Epithelial cell of prostate (primary cell): ENCODE measurements at regions not wholly inside any gene's neighbourhood (a gene's known extent, or its start where the extent isn't known, plus 50 kb on each side); places are given as distances from the start of the nearest gene placed in this dataset.

ENCODE experiments used
- DNase-seq: peaks from one replicate; pipeline ENCODE4 v3.0.0-alpha.2; 2011; ENCODE audit warnings: low read depth, low spot score
- H3K27ac ChIP-seq: fragments of 450-650 bp; 2 replicates; pipeline ENCODE4 v1.5.1; 2017; ENCODE audit warnings: mild to moderate bottlenecking

DNA sequence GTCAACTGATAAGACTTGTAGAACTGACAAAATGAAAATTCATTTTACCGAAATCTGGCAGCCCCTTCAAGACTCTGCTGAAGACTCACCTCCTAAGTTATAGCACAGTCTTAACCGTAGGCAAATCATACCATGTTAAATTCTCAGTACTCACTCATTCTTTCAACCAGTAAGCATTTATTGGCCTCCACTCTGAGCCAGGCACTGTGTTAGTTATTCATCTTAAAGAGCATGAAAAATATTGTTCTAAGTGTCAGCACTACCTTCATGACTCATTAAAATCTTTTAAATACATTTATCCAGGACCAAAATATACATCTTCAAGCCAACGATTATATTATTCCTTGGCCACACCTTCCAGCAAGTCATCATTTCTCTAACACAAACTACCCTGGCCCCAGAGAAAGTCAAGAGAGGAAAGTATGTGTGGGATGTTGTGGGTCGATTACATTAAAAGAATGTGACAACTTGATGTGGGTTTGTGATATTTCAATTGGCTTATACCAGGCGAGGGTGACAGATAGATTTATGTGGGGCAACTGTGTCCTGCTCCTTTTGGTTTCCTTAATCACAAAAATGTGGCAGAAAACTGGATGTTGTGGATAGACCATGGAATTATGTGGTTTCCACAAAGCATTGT is 55.0 kb downstream of the TMEM30B start:
- no peak overlapping the region for H3K27ac ChIP-seq
- no peak for DNase-seq

DNA sequence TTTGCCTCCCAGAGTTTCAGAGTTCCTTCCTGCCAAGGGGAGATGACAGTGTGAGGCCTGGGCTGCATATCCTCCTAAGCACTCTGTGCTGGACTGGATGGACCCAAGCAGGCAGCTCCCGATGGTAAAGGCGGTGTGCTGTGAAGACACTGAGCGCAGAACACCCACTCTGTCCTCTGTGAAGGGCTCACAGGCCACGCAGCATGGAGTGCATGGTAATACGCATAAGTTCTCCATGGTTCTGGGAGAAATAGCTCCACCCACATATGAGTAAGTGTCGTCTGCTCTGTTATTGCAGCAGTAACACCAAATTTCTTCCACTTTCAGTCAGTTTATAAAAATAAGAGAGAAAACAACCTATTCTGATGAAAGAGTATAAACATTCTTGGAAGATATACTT is 55.8 kb downstream of the TMEM30B start:
- no peak for DNase-seq
- no peak overlapping the region for H3K27ac ChIP-seq

DNA sequence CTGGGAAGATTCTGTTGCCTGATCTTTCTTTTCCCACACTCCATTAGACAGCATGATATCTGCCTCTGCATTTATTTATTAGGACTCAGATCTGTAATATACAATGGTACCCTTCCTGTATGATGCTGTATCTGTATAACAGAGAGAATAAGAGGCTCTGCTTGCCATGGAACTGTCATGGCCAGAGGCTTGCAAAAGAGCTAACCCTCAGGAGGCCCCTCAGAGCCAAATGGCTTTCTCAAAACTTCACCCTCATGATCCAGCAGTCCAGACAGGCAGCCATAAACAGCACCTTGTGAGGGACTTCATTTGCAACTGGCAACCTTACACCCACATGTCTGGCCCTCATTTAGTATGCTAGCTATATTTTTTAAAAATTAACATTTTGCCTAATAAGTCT is 57.6 kb downstream of the TMEM30B start:
- no peak overlapping the region for H3K27ac ChIP-seq
- DNase-seq = no peak

DNA sequence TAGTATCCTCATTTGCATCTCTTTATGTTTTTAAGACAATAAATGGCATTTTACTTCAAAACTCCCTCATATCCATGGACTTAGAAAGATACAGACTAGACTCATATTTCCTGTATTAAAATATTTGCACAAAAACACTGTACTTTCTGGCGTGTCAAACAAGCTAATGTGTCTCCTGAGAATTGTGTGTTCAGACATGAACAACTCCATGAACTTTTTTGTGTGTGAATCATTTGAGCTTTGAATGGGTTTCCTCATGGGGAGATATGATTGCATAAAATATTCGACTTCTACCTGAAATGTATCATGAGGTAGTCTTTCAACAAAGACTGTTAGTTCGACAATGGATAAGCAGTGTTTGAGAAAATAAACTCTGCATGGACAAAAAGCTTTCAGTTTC is 58.8 kb downstream of the TMEM30B start:
- DNase-seq = peak; percentile 26
- H3K27ac ChIP-seq = no peak overlapping the region

DNA sequence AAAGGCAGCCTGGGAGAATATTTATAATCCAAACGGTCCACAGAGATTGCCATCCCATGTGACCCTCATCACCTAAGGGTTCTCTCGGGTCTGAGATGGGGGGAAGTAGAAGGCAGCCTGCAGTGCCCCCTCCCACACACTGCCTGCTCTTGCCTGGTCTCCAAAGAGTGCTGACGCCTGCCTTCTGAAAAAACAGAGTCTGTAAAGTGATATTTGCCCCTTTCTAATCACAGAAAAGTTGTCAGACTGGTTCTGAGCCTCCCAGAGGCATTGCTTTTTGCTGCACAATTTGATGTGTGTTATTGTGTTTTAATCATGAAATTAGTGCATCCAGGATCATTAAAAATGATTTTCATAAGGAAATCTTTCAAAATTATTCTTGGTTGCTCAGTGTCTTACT is 59.2 kb downstream of the TMEM30B start:
- H3K27ac ChIP-seq = no peak overlapping the region
- DNase-seq = no peak

DNA sequence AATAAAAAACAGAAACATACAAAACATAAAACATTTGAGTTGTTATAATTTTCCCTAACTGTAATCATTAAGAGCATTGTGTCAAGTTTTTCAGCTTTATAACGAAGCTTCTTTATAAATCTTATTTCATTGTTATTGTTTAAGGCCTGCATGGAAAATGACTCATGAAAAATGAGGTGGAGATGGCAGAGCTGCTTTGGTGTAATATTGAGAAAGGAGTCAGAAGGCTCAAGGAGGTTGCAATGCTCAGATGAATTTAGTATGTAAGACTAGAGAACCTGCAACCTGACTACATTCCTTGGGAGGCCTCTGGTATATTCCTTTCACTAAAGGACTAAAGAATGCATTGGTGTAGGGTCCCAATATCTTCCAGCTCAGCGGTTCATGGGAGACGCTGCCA is 61.5 kb downstream of the TMEM30B start:
- peak overlapping the region; percentile 31 for H3K27ac ChIP-seq
- no peak for DNase-seq

DNA sequence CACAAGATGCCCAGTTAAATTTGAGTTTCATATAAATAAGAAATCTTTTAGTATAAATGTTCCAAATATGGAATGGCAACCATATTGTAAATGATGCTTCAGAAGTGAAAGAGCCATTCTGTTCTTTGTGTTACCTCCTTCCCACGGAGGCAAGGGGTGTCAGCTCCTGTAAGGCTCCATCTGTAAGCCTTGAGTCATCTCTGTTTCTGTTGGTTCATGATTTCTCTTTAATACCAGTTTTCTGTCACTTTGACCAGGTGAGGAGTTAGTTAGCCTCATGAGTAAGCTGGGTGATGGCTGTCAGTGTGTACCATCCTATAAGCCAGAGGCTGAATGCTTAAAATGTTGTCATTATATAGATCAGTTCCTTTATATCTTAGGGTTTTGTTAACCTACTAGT is 61.9 kb downstream of the TMEM30B start:
- DNase-seq = peak; percentile 10
- H3K27ac ChIP-seq = peak overlapping the region; percentile 31

DNA sequence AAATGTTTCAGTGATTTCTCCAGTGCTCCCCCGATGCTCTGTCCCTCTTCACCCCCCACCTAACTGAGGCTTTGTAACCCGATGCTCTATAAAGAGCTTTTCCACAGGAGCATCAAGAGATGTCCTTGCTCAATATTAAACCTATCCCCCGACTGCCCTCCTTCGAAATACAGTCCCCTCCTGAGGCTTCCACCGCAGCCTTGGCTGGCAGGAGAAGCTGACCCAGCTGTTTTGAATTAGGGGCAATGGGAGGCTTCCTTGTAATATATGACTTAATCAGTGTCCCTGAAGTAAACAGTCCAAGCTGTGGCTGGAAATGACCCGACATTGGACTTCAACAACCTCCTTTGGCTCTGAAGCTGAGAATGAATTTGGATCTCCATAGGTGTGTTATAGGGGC is 62.4 kb downstream of the TMEM30B start:
- no peak for DNase-seq
- H3K27ac ChIP-seq = peak overlapping the region; percentile 31

DNA sequence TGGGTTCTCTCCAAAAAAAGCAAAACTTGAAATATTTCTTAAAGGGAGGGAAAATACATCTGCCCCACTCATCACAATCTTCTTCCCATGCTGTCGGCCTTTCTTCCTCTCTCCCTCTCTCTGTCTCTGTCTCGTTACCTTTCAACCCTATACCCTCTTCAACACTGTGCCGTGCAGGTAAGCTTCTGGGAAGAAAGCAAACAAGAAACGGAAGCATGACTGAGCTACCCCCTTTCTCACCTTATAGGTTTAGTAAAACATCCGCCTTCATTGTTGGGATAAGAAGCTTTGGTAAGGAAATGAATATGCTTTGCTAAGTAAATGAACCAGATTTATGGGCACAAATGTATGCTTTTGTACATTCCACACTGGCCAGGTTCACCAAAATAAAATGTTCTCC is 63.0 kb downstream of the TMEM30B start:
- H3K27ac ChIP-seq = peak overlapping the region; percentile 31
- DNase-seq = no peak

DNA sequence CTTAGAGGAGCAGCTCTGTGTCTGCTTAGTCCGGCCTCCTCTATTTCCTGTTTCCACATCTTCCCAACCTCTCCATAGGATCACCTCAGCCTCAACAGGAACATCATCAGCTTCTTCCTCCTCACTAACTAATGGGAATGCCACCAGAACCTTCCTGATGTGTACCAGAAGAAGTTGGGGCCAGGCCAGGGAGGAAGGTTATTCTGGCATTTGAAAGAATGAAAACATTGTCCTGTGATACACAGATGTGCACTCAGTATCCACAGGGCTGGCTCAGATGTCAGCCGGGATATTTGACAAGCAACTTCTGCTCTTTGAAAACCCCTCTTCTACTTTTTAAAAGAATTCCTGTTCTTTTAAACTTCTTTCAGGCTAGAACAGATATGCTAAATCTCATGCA is 63.6 kb downstream of the TMEM30B start:
- DNase-seq = no peak
- no peak overlapping the region for H3K27ac ChIP-seq

DNA sequence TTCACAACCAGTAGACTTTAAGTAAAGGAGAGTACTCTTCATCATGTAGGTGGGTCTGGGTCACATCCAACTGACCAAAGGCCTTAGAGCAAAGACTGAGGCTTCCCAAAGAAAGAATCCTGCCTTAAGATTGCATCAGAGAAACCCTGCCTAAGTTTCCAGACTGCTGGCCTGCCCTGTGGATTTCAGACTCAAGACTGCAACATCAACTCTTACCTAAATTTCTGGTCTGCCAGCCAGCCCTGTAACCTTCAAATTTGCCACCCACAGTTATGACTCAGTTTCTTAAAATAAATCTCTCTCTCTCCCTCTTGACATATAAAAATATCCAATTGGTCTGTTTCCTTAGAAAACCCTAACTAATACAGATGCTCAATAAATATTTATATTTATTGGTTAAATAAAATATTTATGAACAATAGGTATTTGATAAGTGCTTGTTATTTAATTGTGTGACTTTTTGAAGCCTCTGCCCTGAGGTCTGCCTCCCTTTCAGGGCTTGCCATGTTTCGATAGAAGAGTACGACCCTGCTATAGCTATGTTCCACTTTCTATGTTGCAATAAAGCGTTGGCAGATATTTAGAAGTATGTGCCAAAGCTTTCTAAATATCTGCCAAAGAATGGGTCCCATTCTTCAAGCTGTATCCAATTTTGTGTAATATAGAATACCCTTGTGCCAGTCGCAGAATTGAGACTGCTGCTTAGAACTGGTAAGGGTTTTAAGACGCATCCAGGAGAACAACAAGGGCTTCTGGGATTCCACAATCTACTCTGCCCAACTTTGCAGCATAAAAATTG is 65.7 kb downstream of the TMEM30B start:
- no peak for DNase-seq

DNA sequence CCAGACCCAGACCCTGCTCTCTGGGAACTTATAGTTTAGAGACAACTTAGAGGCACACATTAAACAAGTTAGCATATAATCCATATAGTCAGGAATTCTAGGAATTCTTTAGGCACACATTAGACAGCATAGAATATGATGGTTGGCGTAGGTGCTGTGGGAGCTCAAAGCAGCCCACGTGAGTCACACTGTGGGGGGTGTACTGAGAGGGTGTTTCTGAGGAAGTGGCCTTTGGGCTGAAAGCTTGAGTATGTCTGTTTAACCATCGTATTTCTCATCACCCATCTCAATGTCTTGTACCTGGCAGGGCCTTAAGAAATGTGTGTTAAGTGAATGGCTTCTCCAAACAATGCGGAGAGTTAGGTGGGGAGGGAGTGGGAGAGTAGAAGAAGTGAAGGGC is 67.2 kb downstream of the TMEM30B start:
- no peak for DNase-seq
- H3K27ac ChIP-seq = no peak overlapping the region

More for the DNA sequence above, 65.7 kb downstream of the TMEM30B start:
- H3K27ac ChIP-seq = no peak overlapping the region

DNA sequence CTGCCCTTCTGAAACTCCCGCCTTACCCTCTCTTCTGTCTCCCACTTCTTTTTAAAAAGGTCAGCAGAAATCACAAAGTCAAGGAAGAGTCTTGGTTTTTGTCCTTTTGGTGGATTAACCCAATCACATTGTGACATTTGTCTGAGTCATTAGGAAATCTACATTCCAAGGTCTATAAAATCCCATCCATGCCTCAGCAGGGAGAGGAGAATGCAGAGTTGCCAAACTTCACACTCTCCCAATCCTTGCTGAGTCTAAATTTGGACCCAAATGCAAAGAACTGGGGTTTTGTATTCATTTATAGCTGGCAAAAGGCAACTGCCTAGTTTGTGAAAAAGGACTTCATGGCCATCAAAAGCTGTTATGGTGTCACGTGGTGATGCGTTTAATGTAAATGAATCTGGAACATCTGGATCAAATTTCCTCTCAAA is 67.9 kb downstream of the TMEM30B start:
- H3K27ac ChIP-seq = no peak overlapping the region
- no peak for DNase-seq

DNA sequence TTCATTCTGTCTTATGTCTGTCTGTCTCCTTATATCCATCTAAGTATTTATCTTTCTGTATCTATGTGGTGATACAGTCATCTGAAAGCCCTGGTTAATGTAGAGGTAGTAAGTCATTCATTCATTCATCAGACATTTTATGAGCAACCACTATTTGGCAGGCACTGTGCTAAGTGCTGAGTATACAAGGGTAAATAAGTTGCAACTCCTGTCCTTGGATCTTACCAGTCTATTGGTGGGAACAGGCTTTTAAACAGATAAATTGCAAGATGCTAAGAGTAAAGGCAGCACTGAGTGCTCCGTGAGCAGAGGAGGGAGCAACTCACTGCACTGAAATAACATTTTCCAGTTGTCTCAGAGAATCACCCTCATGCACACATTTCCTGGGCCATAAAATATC is 68.6 kb downstream of the TMEM30B start:
- H3K27ac ChIP-seq = no peak overlapping the region

DNA sequence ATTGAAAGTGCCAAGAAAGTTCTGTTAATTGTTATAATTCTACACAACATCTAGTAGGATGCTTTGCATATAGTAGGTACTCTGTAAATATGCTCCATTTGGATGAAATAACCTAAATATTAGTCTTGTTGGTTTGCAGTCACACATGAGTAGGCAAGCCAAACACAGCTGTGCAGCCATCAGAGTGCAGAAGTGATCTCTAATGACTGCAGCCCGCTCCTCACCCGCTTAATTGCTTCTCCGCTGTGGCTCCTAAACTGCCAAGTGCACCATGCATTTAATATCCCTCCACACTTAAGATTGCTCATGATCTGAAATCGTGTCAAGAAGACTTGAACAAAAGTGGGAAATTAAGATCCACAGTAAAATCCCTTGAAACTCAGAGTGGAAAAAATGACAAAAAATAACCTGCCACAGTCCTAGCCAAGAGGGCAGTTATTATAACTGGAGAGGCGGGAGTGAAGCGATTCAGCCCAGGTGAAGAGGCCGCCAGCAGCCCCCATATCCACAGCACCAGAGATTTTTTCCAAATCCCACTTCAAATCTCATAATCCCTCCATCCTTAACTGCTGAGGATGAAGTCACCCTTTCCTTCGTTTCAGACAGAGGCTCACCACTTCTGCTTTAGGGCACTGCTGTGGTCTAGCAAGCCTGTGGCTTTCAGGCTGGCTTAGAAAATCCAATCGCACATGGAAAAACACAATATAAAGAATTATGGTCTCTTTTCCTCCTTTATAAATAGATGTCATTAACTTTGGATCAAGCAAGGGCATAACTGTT is 69.5 kb downstream of the TMEM30B start:
- no peak overlapping the region for H3K27ac ChIP-seq
- DNase-seq = no peak

More for the DNA sequence above, 68.6 kb downstream of the TMEM30B start:
- no peak for DNase-seq

DNA sequence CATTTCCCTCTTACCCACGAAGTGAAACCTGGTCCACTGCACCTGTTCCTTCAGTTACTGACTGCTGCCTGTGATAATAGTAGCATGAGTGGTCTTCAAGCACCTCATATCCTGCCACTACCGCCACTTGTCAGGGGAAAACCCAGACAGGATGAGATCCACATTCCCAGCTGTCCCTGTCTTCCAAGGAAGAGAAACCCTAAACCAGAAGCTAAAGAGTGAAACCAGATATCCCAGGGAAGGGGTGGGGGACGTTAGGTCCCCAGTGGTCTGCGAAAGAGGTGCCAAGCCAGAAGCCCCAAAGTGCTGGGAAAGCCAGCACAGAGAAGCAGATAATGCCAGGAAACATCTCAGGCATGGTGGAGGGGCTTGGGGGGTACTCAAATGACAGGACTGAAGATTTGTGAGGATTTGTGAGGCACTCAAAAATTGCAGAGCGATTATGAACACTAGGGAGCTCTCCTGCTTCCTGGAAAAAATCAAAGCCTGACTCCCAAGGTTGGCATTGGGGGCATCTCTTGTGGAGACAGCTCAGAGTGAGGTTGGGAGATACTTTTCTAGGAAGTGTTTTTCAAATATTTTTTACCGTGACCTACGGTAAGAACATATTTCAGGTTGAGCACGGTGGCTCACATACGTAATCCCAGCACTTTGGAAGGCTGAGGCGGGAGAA is 77.9 kb downstream of the TMEM30B start:
- no peak for DNase-seq
- H3K27ac ChIP-seq = no peak overlapping the region

DNA sequence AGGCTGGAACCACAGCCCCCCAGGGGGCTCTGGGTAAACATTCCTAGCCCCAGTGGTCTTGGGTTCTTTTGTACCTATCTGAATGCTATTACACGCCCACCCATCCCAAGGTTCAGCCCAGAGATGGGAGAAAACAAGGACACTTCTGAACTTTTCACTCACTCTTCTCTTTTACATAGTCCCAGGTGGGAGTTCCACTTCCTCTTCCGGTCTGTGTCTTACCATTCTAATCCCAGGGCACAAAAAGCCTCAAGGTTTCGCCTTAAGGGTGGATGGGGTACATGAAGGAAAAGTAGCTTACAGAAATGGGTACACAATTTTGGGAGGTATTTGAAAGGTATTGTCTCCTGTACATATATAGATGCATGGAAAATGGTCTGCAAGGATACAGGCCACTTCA is 79.0 kb downstream of the TMEM30B start:
- no peak overlapping the region for H3K27ac ChIP-seq
- DNase-seq = no peak

DNA sequence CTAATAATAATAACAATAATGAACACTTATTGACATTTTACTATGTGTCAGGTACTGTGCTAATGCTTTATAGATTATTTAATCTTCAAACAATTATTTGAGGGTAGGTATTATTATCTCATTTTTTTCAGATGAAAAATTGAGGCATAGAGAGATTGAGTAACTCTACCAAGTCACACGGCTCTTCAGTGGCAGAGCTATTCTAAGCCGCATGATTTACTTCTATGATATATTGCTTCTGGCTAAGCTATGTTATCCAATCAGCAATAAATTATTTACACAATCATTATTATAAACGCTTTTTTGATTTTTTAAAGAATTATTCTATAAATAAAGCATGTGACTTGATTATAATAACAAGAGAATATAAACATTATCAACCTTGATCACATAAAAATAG is 80.0 kb downstream of the TMEM30B start:
- no peak overlapping the region for H3K27ac ChIP-seq
- no peak for DNase-seq

DNA sequence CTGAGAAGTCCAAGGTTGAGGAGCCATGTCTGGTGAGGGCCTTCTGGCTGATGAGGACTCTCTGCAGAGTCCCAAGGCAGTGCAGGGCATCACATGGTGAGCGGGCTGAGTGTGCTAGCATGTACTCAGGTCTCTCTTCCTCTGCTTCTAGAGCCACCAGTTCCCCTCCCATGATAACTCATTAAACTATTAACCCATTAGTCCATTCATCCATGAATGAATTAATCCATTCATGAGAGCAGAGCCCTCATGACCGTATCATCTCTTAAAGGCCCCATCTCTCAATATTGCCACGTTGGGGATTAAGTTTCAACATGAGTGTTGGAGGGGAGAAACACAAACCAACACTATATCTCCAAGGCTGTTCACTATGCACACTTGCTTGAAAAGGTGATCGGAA is 83.7 kb downstream of the TMEM30B start:
- DNase-seq = no peak

DNA sequence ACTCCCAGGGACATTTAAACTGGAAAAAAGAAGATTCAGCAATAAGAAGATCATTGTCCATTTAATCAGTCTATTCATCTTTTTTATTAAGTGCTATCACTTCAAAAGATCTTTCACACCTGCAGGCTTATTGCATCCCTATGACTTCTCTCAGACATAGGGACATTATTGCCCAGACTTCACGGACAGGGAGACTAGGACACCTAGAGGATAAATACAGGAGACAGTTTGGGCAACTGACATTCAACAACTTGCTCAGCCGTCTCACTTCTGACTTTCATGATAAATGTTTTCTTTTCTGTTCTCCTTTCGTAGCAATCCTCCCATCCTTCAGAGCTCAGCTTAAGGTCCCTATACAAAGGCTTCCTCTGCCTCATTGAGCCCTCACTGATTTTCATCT is 84.3 kb downstream of the TMEM30B start:
- DNase-seq = no peak

More for the DNA sequence above, 83.7 kb downstream of the TMEM30B start:
- H3K27ac ChIP-seq = no peak overlapping the region

DNA sequence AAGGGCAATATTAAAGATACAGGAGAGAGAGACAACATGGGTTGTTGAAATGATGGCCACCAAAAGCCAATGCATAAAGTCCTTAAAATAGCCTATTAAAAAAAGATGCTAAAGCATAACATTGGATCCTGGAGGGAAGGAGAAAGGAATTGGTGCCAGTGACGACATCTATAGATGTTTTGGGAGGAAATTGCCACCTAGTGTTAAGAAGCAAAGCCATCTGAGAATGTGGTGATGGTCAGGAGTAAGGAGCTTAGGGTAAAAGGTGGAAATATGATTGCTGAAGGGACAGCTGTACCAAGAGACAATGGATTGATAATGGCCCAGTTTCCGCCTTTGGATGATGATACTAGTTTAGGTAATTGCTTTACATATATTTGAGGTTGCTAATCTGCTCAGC is 85.1 kb downstream of the TMEM30B start:
- no peak for DNase-seq
- no peak overlapping the region for H3K27ac ChIP-seq

More for the DNA sequence above, 84.3 kb downstream of the TMEM30B start:
- no peak overlapping the region for H3K27ac ChIP-seq
